Stimulated activated naive CD8-positive, alpha-beta T cell treated with anti-CD3 and anti-CD28 coated beads, Interleukin-15, Interleukin-2, amounts not matched to agents 100 U/mL and 50 U/mL, for 24 hours (primary cell): ENCODE measurements at regions not wholly inside any gene's neighbourhood (a gene's known extent, or its start where the extent isn't known, plus 50 kb on each side); places are given as distances from the start of the nearest gene placed in this dataset.
"Not testable (repeated sequence)": the region's sequence is repeated elsewhere in the genome, so short reads cannot be mapped to it uniquely, and the experiment has no call there.

ENCODE experiments used
- ATAC-seq: fragments of 150-1000 bp; cut with Tn5 transposase; one replicate; pipeline ENCODE4 v1.10.0; 2021
- DNase-seq: peaks from one replicate; pipeline ENCODE4 v3.0.0; 2021

GRCh38 chr6:11384531-11385309, 152.3 kb upstream of the NEDD9 start:
- no peak for DNase-seq

GRCh38 chr6:11381801-11382513, 149.5 kb upstream of the NEDD9 start:
- ATAC-seq = peak; percentile 94
- peak; percentile 64 for DNase-seq

More at GRCh38 chr6:11384531-11385309, 152.3 kb upstream of the NEDD9 start:
- ATAC-seq = no peak

- ATAC-seq (no peak), DNase-seq (no peak)
These were observed 148.7 kb upstream of the NEDD9 start for GRCh38 chr6:11380969-11381744.

GRCh38 chr6:11380549-11380948, 148.1 kb upstream of the NEDD9 start:
- DNase-seq (no peak), ATAC-seq (no peak)

GRCh38 chr6:11379805-11380204, 147.3 kb upstream of the NEDD9 start:
- ATAC-seq (no peak), DNase-seq (no peak)

GRCh38 chr6:11378639-11379038, 146.2 kb upstream of the NEDD9 start:
- ATAC-seq = no peak

GRCh38 chr6:11374036-11375010, 141.9 kb upstream of the NEDD9 start:
- DNase-seq (peak; percentile 48), ATAC-seq (peak; percentile 91)

More at GRCh38 chr6:11378639-11379038, 146.2 kb upstream of the NEDD9 start:
- DNase-seq = no peak

GRCh38 chr6:11373208-11373607, 140.7 kb upstream of the NEDD9 start:
- no peak for ATAC-seq
- DNase-seq = no peak

GRCh38 chr6:11372186-11372790, 139.8 kb upstream of the NEDD9 start:
- DNase-seq, ATAC-seq: not testable (repeated sequence)

GRCh38 chr6:11370191-11371018, 137.9 kb upstream of the NEDD9 start:
- ATAC-seq = no peak
- DNase-seq = no peak

- ATAC-seq = peak; percentile 82
- DNase-seq = no peak
These were observed 136.3 kb upstream of the NEDD9 start for GRCh38 chr6:11368760-11369159.

- no peak for DNase-seq
- no peak for ATAC-seq
These were observed 135.8 kb upstream of the NEDD9 start for GRCh38 chr6:11368264-11368663.

- DNase-seq (no peak), ATAC-seq (no peak)
These were observed 135.3 kb upstream of the NEDD9 start for GRCh38 chr6:11367638-11368199.

GRCh38 chr6:11366934-11367637, 134.6 kb upstream of the NEDD9 start:
- ATAC-seq (no peak), DNase-seq (no peak)

- DNase-seq (peak; percentile 54), ATAC-seq (peak; percentile 67)
These were observed 133.9 kb upstream of the NEDD9 start for GRCh38 chr6:11366183-11366933.

- ATAC-seq (no peak), DNase-seq (no peak)
These were observed 132.5 kb upstream of the NEDD9 start for GRCh38 chr6:11364971-11365397.

GRCh38 chr6:11363881-11364576, 131.6 kb upstream of the NEDD9 start:
- ATAC-seq = peak; percentile 68
- peak; percentile 62 for DNase-seq

GRCh38 chr6:11362564-11362963, 130.1 kb upstream of the NEDD9 start:
- DNase-seq (no peak), ATAC-seq (peak; percentile 24)
